ENCODE measurements at regions not wholly inside any gene's neighbourhood (a gene's known extent, or its start where the extent isn't known, plus 50 kb on each side); places are given as distances from the start of the nearest gene placed in this dataset.
A peak's percentile ranks its signal among the peaks of the same experiment; 100 is the strongest.

DNA sequence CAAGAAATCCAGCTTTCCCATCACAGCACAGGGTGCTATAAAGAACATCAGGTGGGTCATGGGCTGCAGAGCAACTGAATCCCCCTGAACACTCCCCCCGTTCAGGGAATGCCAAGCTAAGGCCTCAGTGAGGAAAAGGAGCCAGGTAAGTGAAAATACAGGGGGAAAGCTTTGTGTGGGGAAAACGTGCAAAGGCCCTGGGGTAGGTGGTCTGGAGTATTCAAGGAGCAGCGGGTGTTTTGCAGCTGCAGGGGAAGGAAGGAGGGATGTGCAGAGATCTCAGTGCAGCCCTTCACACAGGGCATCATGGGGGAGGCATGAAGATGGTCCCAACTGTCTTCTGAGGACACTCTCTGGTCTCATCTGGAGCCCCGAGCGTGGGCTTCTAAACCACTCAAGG lies 119.2 kb downstream of the ETS2 start:
- H3K27me3 ChIP-seq (ENCODE audit: control insufficient read depth, insufficient read depth, low read length), result no peaks in the 10 kb centered on the region
- H3K36me3 ChIP-seq (replicated peaks; ENCODE audit: control insufficient read depth, insufficient read depth, low read length), result no peaks in the 10 kb centered on the region
- H3K4me3 ChIP-seq (ENCODE audit: insufficient read depth, low read depth, low read length), result no peak overlapping the region
- no peak for DNase-seq

DNA sequence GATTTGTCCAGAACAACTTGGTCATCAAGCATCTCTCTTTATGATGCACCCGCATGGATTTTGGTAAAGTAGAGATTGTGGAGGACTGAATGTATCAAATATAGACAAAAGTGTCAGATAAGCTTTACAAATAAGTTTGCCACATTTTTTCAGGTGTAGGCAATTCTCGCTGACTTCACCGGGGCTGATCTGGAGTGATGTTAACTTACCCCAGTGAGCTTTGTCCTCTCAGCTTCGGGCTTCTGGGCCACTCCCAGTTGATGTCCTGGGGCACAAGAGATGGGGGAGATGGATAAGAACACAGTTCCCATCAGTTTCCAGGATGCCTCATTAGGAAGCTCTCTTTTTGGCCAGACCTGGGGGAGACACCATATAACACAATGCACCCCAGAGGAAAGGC lies 117.7 kb downstream of the ETS2 start:
- no peak overlapping the region for H3K4me3 ChIP-seq (ENCODE audit: insufficient read depth, low read depth, low read length)
- H3K27me3 ChIP-seq (ENCODE audit: control insufficient read depth, insufficient read depth, low read length), result no peaks in the 10 kb centered on the region
- no peak for DNase-seq
- H3K36me3 ChIP-seq (replicated peaks; ENCODE audit: control insufficient read depth, insufficient read depth, low read length), result no peaks in the 10 kb centered on the region

DNA sequence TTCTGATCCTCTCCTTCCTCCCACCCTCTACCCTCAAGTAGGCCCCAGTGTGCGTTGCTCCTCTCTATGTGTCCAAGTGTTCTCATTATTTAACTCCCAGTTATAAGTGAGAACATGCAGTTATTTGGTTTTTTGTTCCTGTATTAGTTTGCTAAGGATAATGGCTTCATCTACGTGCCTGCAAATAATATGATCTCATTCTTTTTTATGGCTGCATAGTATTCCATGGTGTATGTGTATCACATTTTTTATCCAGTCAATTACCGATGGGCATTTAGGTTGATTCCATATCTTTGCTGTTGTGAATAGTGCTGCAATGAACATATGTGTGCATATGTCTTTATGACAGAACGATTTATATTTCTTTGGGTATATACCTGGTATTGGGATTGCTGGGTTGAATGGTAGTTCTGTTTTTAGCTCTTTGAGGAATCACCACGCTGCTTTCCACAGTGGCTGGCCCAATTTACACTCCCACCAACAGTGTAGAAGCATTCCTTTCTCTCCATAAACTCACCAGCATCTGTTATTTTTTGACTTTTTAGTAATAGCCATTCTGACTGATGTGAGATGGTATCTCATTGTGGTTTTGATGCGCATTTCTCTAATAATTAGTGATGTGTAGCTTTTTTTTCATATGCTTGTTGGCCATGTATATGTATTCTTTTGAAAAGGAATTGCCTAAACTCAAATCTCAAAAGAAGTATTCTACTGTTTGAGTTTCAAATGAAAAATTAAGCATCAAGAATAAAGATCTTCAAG lies 116.9 kb downstream of the ETS2 start:
- no peak for DNase-seq
- Histone ChIP-seq H3K36me3 (replicated peaks; ENCODE audit: control insufficient read depth, insufficient read depth, low read length) (no peaks in the 10 kb centered on the region), H3K27me3 (ENCODE audit: control insufficient read depth, insufficient read depth, low read length) (no peaks in the 10 kb centered on the region), H3K4me3 (ENCODE audit: insufficient read depth, low read depth, low read length) (no peak overlapping the region)

DNA sequence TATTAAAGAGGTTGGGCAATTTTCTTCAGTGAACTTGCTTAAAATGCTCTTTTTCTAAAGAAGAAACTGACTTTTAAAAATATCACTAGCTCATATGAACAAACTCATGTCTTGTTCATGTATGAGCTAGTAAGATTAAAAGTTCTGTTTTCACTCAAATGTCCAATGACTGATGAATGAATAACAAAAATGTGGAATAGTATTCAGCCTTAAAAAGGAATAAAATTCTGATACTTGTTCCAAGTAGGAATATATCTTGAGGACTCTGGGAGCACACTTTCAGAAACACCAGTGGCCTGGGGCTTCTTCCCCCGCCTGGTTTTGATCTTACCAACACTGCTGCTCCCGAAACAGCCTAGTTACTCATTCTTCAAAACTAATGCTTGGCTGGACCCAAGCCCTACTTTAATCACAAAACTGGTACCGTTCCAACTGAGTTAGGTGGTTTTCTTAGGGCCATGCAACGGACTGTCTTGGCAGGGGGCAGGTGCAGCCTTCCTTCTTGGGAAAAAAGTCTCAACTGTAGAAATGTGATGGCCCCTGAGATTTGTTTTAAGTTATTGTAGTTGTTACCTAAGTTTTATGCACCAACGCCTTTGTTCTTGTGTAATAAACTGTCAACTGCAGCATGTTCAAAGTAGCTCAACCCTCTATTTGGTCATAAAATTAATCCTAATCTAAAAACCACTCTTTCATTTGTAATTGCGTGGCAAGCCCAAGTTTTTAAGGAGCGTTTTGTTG lies 116.0 kb downstream of the ETS2 start:
- H3K4me3 ChIP-seq (ENCODE audit: insufficient read depth, low read depth, low read length), result no peak overlapping the region
- no peaks in the 10 kb centered on the region for H3K36me3 ChIP-seq (replicated peaks; ENCODE audit: control insufficient read depth, insufficient read depth, low read length)
- no peak for DNase-seq
- no peaks in the 10 kb centered on the region for H3K27me3 ChIP-seq (ENCODE audit: control insufficient read depth, insufficient read depth, low read length)

DNA sequence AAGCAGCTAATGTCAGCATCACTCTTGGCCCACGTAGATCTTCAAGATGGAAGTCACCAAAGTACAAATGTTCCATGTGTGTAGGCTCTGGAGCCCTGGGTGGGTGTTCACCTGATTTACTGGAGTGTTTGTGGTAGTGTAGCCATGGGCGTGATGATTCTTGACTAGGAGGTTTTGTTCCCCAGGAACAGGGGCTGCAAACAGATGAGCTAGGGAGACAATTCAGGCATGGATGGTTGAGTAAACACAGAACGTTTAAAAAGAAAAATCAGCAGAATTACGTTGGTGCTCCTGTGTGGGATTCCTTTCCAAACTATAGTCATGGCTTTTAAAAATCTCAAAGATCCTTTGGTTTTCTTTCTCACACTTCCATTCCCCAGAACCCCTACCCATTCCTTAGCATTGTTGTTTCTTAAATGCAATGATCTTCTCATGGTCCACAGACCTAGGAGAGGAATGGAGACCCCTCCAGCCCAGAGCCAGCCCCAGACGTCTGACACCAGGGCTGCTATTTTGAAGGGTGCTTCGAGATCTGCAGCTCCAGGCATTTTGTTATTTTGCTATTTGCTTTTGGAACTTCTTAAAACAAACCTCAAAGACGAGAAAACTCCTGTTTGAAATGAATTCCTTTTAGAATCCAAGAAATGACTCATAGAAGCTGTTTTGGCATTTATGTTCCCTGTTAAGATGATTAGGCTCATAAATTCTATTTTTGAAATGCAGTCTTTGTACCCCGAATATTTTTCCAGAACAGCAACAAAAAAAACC lies 115.1 kb downstream of the ETS2 start:
- no peak overlapping the region for H3K4me3 ChIP-seq (ENCODE audit: insufficient read depth, low read depth, low read length)
- H3K27me3 ChIP-seq (ENCODE audit: control insufficient read depth, insufficient read depth, low read length), result no peaks in the 10 kb centered on the region
- DNase-seq, result no peak
- H3K36me3 ChIP-seq (replicated peaks; ENCODE audit: control insufficient read depth, insufficient read depth, low read length), result no peaks in the 10 kb centered on the region

DNA sequence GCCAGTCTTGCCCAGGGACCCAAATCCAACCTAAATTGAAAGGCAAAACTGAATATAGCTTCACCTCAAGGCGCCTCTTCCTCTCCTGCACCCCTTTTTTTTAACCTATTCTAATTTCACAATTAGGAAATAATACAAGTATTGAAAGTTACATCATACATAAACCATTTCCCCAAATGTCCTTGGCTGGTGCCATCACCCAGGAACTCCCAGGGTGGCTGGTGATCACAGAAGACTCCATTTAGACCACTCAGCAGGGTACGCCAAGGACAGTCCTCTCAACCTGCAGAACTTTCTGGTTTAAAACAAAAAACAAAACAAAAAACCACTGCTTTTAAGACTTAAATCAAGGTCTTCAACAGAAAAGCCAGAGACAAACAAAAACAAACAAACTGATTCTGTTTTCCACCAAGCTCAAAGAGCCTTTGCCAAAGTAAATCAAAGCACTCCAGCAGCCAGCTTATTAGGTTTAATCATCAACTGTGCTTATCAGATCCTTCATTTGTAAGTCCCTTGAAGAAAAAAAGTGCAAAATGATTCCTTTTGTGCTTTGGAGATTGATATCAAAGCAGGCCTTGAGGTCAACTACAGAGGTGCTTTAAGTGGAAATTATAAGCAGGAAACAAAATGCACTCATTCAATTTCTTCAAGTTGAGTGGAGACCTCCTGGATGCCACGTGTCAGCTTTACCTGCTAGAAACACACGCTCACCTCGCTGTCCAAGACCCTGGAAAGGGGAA lies 113.0 kb downstream of the ETS2 start:
- no peak for DNase-seq
- Histone ChIP-seq H3K27me3 (ENCODE audit: control insufficient read depth, insufficient read depth, low read length) (no peaks in the 10 kb centered on the region), H3K4me3 (ENCODE audit: insufficient read depth, low read depth, low read length) (no peak overlapping the region), H3K36me3 (replicated peaks; ENCODE audit: control insufficient read depth, insufficient read depth, low read length) (no peaks in the 10 kb centered on the region)

DNA sequence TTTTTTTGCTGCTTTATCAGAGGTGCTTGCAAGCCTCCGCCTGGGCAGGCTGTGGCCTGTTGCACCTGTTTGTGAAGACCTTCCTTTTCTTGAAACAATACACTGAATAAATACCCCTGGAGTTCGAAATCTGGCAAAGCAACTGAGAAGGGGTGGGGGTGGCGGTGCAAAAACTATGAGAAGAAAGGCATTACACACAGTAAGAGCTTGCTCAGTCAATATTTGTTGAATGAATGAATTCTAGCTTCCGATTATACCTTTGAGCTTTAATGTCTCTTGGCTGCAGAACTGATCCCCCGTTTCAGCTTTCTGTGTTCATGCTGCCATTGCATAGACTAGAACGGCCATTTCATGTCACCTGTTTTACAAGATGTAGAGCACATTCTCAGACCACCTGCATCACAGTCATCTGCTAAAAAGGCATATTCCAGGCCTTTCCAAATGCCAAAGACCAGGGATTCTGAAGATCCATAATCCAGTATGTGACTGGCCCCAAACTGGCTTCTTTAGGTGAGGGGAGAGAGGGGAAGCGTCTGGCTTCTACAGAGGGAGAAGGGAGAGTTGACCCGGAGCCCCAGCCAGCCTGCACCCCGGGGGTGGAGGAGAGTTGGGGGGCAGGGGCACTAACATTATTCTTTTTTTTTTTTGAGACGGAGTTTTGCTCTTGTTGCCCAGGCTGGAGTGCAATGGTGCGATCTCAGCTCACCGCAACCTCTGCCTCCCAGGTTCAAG lies 111.5 kb downstream of the ETS2 start:
- H3K4me3 ChIP-seq (ENCODE audit: insufficient read depth, low read depth, low read length), result no peak overlapping the region
- H3K36me3 ChIP-seq (replicated peaks; ENCODE audit: control insufficient read depth, insufficient read depth, low read length), result no peaks in the 10 kb centered on the region
- DNase-seq, result peak; percentile 39
- peaks cover 3% of the 10 kb centered on the region for H3K27me3 ChIP-seq (ENCODE audit: control insufficient read depth, insufficient read depth, low read length)

DNA sequence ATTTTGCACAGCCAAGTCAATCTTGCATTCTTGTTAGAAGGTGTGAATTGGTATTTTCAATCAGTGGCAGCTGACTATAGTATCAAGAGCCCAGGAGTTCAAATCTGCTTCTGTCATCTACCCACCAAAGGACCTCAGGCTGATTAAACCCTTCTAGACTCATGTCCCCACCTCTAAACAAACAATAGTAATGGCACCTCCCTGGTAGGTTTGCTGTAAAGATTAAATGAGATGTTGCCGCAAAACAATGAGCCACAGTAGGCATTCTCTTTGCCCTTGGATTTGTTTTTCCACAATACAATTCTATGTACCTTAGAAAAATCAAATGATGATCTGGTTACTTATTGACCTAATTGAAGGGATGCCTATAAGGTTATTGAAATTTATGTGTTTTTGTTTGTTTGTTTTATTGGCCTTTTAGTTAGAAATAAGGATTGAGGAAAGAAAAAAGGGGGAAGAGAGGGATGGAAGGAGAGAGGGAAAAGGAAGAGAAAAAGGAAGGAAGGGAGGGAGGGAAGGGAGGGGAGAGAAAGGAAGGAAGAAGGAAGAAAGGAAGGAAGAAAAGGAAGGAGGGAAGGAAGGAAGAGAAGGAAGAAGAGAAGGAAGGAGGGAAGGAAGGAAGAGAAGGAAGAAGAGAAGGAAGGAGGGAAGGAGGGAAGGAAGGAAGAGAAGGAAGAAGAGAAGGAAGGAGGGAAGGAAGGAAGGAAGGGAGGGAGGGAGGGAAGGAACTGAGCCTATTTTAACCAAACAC lies 110.7 kb downstream of the ETS2 start:
- no peak for DNase-seq
- H3K4me3 ChIP-seq (ENCODE audit: insufficient read depth, low read depth, low read length), result no peak overlapping the region
- peaks cover 3% of the 10 kb centered on the region for H3K27me3 ChIP-seq (ENCODE audit: control insufficient read depth, insufficient read depth, low read length)
- no peaks in the 10 kb centered on the region for H3K36me3 ChIP-seq (replicated peaks; ENCODE audit: control insufficient read depth, insufficient read depth, low read length)

DNA sequence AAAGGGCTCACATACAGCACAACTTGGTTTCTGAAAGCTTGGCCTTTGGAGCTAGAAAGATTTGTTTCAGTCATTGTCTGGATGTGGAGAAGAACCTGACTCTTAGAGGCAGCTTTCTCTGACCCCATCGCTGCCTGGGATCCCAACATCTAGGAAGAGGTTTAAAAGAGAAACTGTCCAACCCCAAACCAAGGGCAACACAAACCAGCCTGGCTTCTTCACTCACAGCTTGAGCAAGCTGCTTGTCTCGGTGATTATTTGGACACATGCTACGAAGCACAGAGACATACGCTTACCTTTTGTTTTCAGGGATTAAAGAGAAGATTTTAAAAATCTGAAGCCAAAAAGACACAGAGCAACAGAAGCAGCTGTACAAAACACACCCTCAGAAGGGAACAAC lies 109.8 kb downstream of the ETS2 start:
- no peaks in the 10 kb centered on the region for H3K36me3 ChIP-seq (replicated peaks; ENCODE audit: control insufficient read depth, insufficient read depth, low read length)
- no peak overlapping the region for H3K4me3 ChIP-seq (ENCODE audit: insufficient read depth, low read depth, low read length)
- DNase-seq, result no peak
- H3K27me3 ChIP-seq (ENCODE audit: control insufficient read depth, insufficient read depth, low read length), result peaks cover 3% of the 10 kb centered on the region

DNA sequence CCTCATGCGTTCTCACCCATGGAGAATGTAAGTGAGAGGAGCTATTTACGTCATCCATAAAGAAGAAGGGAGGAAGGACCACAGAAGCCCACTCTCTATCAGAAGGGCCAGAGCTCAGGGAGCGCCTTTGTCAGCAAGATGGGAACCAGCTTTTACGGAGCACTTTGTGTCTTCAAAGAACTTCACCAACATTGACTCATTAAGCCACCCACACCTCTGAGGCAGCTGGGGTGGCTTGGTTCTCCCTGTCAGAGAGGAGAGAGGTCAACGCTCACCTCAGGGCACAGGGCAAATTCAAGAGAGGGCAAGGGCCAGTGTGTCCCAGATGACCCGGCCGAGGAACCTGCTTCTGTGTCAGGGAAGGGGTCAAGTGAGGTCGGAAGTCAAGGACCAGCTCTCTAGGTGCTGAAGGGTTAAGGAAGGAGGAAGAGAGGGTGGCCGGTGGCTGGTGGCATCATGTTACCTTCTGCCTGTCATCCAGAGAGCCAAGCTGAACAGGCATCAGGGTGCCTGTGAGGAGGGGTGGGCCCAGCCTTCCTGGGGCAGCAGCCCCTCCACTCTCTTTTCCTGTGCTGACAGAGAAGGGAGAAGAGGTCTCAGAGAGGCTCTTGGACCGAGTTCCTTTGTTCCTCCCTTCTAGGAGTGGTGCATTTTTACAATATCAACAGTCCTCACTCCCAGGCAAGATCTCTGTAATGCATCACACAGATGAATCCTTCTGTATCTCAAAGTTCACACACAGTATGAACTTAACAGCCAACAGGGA lies 109.0 kb downstream of the ETS2 start:
- H3K27me3 ChIP-seq (ENCODE audit: control insufficient read depth, insufficient read depth, low read length), result peaks cover 3% of the 10 kb centered on the region
- no peak overlapping the region for H3K4me3 ChIP-seq (ENCODE audit: insufficient read depth, low read depth, low read length)
- no peaks in the 10 kb centered on the region for H3K36me3 ChIP-seq (replicated peaks; ENCODE audit: control insufficient read depth, insufficient read depth, low read length)
- peak; percentile 47 for DNase-seq

DNA sequence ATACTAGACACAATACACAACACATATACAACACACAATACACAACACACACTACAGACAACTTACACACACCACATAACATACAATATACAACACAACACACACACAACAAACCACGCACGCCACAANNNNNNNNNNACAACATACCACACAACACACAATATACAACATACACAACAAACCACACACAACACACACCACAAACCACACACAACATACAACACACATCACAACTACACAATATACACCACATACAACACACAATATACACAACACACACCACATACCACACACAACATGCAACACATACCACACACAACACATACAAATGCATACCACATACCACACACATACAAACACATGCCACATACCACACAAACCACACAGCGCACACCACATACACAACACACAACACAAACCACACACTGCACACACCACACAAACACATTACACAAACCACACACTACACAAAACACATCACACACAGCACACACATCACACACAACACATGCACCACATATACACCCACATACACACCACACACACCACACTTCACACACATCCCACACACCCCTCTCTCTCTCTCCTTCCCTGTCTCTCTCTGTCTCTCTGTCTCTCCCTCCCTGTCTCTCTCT lies 108.3 kb downstream of the ETS2 start:
- Histone ChIP-seq H3K36me3 (replicated peaks; ENCODE audit: control insufficient read depth, insufficient read depth, low read length) (no peaks in the 10 kb centered on the region), H3K27me3 (ENCODE audit: control insufficient read depth, insufficient read depth, low read length) (peaks cover 3% of the 10 kb centered on the region), H3K4me3 (ENCODE audit: insufficient read depth, low read depth, low read length) (no peak overlapping the region)
- DNase-seq, result no peak

DNA sequence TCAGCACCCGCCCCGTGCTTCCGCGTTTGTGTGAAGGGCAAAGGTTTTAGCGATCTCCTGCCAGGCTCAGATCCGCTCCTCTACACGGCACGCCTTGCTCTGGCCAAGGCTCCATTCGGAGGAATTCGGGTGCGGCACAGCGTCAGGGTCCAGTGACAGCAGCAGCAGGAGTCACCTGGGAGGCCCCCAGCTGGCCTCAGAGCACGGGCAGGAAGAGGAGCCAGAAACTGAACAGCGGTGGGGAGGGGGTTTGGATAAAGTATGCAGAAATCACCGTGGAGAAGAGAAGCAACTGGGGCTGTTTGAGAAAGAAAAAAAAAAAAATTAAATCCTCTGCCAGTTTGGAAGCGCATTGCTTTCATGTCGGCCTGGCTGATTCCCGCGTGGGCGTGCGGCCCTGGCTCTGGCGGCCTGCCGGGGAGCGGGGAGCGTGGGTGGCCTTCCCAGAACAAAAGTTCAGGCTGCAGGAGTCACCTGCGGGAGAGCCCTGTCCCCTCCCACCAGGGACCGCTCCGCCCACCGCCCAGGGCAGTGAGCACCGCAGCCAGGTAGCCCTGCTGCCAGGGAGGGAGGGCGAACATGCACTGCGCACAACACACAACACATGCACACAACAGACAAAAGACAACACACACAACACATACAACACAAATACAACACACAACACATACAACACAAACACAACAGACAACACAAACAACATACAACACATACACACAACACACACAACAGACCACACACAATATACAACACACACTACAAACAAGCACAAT lies 107.6 kb downstream of the ETS2 start:
- H3K27me3 ChIP-seq (ENCODE audit: control insufficient read depth, insufficient read depth, low read length), result peaks cover 3% of the 10 kb centered on the region
- peak overlapping the region; percentile 38 for H3K4me3 ChIP-seq (ENCODE audit: insufficient read depth, low read depth, low read length)
- peak; percentile 89 for DNase-seq
- H3K36me3 ChIP-seq (replicated peaks; ENCODE audit: control insufficient read depth, insufficient read depth, low read length), result no peaks in the 10 kb centered on the region

All from H7 (cell line).